ENCODE measurements at regions not wholly inside any gene's neighbourhood (a gene's known extent, or its start where the extent isn't known, plus 50 kb on each side); places are given as distances from the start of the nearest gene placed in this dataset.

DNA sequence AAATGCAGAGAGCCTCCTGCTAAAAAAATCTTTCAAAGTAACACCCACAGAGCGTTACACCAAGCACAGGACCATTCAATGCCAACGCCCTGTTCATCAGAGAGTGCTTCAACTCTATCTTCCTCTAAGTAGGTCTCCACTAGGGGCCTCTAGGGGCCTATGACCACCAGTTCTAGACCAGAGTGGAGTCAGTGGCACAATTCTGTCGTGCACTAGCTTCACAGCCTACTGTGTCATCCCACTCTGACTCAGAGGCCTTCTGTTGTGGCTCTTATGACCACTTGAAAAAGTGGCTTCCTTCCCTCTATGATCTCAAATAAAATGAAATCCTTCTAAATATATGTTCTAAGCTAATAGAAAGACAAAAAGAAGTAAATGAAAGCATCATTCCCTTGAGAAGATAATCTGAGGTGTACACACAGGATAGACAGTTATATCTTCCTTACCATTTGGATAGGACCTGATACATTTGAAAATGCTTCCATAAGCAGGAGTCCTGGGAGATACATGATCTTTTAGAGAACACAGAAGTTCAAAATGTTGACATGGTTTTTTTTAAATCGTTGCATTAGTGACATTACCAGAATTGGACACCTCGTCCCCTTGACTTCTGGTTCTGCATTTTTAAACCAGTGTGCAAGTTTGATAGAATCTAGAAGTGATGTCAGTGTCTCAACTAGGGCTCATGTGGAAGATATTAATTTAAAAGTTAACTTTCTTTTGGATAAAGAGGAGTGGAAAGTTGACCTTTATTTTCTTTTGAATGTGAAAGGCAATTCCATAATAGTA, 151.9 kb downstream of the SH3BGRL2 start:
- Histone ChIP-seq H3K36me3 (ENCODE audit: low read depth) (no peaks in the 10 kb centered on the region), H3K4me1 (ENCODE audit: insufficient read depth, poor library complexity, severe bottlenecking) (no peaks in the 10 kb centered on the region), H3K4me3 (ENCODE audit: severe bottlenecking) (no peak overlapping the region), H3K27ac (ENCODE audit: poor library complexity, severe bottlenecking) (no peak overlapping the region), H3K27me3 (ENCODE audit: insufficient read depth, poor library complexity, severe bottlenecking) (peaks cover 3% of the 10 kb centered on the region), H3K9me3 (ENCODE audit: severe bottlenecking) (no peaks in the 10 kb centered on the region)
- no peak for DNase-seq (ENCODE audit: low spot score)
- no peak for ATAC-seq (ENCODE audit: low read depth)
- TF ChIP-seq, protein P1, sequence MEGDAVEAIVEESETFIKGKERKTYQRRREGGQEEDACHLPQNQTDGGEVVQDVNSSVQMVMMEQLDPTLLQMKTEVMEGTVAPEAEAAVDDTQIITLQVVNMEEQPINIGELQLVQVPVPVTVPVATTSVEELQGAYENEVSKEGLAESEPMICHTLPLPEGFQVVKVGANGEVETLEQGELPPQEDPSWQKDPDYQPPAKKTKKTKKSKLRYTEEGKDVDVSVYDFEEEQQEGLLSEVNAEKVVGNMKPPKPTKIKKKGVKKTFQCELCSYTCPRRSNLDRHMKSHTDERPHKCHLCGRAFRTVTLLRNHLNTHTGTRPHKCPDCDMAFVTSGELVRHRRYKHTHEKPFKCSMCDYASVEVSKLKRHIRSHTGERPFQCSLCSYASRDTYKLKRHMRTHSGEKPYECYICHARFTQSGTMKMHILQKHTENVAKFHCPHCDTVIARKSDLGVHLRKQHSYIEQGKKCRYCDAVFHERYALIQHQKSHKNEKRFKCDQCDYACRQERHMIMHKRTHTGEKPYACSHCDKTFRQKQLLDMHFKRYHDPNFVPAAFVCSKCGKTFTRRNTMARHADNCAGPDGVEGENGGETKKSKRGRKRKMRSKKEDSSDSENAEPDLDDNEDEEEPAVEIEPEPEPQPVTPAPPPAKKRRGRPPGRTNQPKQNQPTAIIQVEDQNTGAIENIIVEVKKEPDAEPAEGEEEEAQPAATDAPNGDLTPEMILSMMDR (IDR thresholded peaks at IDR 0.05; ENCODE audit: poor library complexity, severe bottlenecking), result no peak

DNA sequence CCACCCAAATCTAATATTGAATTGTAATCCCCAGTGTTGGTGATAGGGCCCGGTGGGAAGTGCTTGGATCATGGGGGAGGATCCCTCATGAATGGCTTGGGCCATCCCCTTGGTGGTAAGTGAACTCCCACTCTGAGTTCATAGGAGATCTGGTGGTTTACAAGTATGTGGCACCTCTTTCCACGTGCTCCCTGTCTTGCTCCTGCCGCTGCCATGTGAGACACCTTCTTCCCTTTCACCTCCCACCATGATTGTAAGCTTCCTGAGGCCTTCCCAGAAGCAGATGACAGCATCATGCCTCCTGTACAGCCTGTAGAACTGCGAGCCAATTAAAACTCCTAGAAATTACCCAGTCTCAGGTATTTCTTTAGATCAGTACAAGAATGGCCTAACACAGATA, 150.8 kb downstream of the SH3BGRL2 start:
- Histone ChIP-seq H3K36me3 (ENCODE audit: low read depth) (no peaks in the 10 kb centered on the region), H3K4me1 (ENCODE audit: insufficient read depth, poor library complexity, severe bottlenecking) (no peaks in the 10 kb centered on the region), H3K27me3 (ENCODE audit: insufficient read depth, poor library complexity, severe bottlenecking) (peaks cover 3% of the 10 kb centered on the region), H3K27ac (ENCODE audit: poor library complexity, severe bottlenecking) (no peak overlapping the region), H3K4me3 (ENCODE audit: severe bottlenecking) (no peak overlapping the region), H3K9me3 (ENCODE audit: severe bottlenecking) (no peaks in the 10 kb centered on the region)
- DNase-seq (ENCODE audit: low spot score), result no peak
- no peak for ATAC-seq (ENCODE audit: low read depth)
- TF ChIP-seq, protein P1 (IDR thresholded peaks at IDR 0.05; ENCODE audit: poor library complexity, severe bottlenecking), result no peak

DNA sequence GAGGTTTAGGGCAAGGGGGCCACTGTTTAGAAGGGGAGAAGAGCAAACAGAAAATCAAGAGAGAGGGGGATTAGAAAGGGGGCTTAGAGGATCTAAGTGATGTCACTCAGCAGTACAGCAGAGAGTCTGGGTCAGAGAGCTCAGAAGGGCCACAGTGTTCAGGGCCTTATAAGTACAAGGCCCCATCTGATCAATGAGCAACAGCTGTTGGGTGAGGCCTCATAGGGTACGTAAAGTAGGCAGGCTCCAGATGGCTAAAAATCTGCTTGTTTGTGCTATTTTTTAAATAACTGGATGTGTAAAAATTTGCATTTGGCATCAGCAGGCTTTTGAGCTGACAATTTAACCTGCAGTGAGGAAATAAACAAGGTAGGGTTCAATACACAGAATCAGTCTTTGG, 149.8 kb downstream of the SH3BGRL2 start:
- ATAC-seq (ENCODE audit: low read depth) (no peak), DNase-seq (ENCODE audit: low spot score) (no peak)
- Histone ChIP-seq H3K27ac (ENCODE audit: poor library complexity, severe bottlenecking) (no peak overlapping the region), H3K27me3 (ENCODE audit: insufficient read depth, poor library complexity, severe bottlenecking) (peaks cover 3% of the 10 kb centered on the region), H3K4me1 (ENCODE audit: insufficient read depth, poor library complexity, severe bottlenecking) (no peaks in the 10 kb centered on the region), H3K36me3 (ENCODE audit: low read depth) (no peaks in the 10 kb centered on the region), H3K4me3 (ENCODE audit: severe bottlenecking) (no peak overlapping the region), H3K9me3 (ENCODE audit: severe bottlenecking) (no peaks in the 10 kb centered on the region)
- TF ChIP-seq, protein P1 (IDR thresholded peaks at IDR 0.05; ENCODE audit: poor library complexity, severe bottlenecking), result no peak

DNA sequence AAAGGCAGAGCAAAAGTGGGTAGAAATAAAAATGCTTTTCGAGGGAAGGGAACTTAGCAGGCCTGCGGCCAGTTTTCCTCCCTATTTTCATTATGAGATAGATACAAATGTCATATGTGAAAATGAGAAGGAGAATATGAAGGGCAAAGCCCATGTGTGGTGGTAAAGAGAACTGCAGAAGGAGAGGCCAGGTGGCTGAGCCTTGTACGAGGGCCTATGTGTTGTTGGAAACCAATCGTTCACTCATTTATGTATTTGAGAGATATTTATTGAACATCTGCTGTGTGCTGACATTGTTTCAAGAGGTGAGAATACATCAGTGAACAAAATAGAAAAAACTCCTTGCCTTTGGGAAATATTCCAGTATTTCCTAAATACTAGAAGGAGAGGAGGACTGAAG, 147.7 kb downstream of the SH3BGRL2 start:
- ATAC-seq (ENCODE audit: low read depth), result no peak
- TF ChIP-seq, protein P1 (IDR thresholded peaks at IDR 0.05; ENCODE audit: poor library complexity, severe bottlenecking), result no peak
- H3K27ac ChIP-seq (ENCODE audit: poor library complexity, severe bottlenecking), result no peak overlapping the region
- H3K4me3 ChIP-seq (ENCODE audit: severe bottlenecking), result no peak overlapping the region
- H3K4me1 ChIP-seq (ENCODE audit: insufficient read depth, poor library complexity, severe bottlenecking), result no peaks in the 10 kb centered on the region
- DNase-seq (ENCODE audit: low spot score), result no peak
- H3K36me3 ChIP-seq (ENCODE audit: low read depth), result no peaks in the 10 kb centered on the region
- no peaks in the 10 kb centered on the region for H3K9me3 ChIP-seq (ENCODE audit: severe bottlenecking)
- H3K27me3 ChIP-seq (ENCODE audit: insufficient read depth, poor library complexity, severe bottlenecking), result no peaks in the 10 kb centered on the region
